Sigmoid colon (tissue), 4 donors: ENCODE measurements at regions not wholly inside any gene's neighbourhood (a gene's known extent, or its start where the extent isn't known, plus 50 kb on each side); places are given as distances from the start of the nearest gene placed in this dataset.

ENCODE experiments used
- EP300 ChIP-seq, 4 donors: sonication (generic); formaldehyde crosslinking; IDR thresholded peaks; one replicate each; pipeline ENCODE4 v1.6.1; 2017; ENCODE audit warnings: antibody characterized with exemption in 4 of 4
- POLR2A ChIP-seq, 2 donors: fragments of 450-650 bp; IDR thresholded peaks; one replicate each; pipeline ENCODE4 v1.6.1; 2016; ENCODE audit warnings: antibody characterized with exemption in 2 of 2, mild to moderate bottlenecking in 2 of 2, moderate library complexity in 2 of 2
- POLR2AphosphoS5 ChIP-seq, 4 donors: sonication (generic); formaldehyde crosslinking; IDR thresholded peaks; one replicate each; pipeline ENCODE4 v1.6.1; 2017; ENCODE audit warnings: antibody characterized with exemption in 4 of 4
- TF ChIP-seq, protein P1 (sequence below), 4 experiments: fragments of 450-650 bp in 3 of 4; fragments of 200-600 bp in 1 of 4; IDR thresholded peaks; one replicate each; pipeline ENCODE4 v1.5.1; 2016 to 2019; ENCODE audit warnings: antibody characterized with exemption in 4 of 4, mild to moderate bottlenecking in 3 of 4, moderate library complexity in 2 of 4

DNA sequence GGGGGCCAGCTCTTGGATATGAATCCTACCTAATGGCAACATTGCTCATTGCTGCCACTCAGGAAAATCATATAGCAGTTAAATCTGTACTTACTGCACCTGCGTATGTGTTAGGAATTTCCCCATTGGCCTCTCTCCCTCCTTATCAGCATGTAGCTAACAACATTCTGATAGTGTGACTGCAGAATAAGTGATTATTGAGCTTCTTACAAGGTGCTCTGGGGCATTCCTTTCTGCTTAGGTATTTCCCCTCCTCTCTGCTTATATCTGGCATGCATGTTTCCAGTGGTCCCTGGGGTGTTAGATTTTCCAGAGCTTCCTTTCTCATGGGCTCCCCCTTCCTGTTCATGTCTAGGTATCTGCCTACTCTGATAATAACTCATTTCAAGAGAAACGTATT lies 414.1 kb upstream of the SLITRK1 start:
- TF ChIP-seq, protein P1, sequence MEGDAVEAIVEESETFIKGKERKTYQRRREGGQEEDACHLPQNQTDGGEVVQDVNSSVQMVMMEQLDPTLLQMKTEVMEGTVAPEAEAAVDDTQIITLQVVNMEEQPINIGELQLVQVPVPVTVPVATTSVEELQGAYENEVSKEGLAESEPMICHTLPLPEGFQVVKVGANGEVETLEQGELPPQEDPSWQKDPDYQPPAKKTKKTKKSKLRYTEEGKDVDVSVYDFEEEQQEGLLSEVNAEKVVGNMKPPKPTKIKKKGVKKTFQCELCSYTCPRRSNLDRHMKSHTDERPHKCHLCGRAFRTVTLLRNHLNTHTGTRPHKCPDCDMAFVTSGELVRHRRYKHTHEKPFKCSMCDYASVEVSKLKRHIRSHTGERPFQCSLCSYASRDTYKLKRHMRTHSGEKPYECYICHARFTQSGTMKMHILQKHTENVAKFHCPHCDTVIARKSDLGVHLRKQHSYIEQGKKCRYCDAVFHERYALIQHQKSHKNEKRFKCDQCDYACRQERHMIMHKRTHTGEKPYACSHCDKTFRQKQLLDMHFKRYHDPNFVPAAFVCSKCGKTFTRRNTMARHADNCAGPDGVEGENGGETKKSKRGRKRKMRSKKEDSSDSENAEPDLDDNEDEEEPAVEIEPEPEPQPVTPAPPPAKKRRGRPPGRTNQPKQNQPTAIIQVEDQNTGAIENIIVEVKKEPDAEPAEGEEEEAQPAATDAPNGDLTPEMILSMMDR (IDR thresholded peaks at IDR 0.05), result no peak
- TF ChIP-seq EP300 (IDR thresholded peaks at IDR 0.05), result no peak
- TF ChIP-seq POLR2A (IDR thresholded peaks at IDR 0.05), result no peak
- no peak for TF ChIP-seq POLR2AphosphoS5 (IDR thresholded peaks at IDR 0.05)
